GM12878 (cell line): ENCODE measurements at regions not wholly inside any gene's neighbourhood (a gene's known extent, or its start where the extent isn't known, plus 50 kb on each side); places are given as distances from the start of the nearest gene placed in this dataset.

ENCODE experiments used
- ATAC-seq: fragments of 200-7000 bp; cut with Tn5 transposase; 3 replicates; pipeline ENCODE4 v1.9.1; 2020; ENCODE audit warnings: mild to moderate bottlenecking, moderate library complexity
- BruUV-seq: library from RNA; stranded (reverse); fragments of 400-500 nt; replicated peaks from 2 replicates; lab custom pipeline; 2021; lab: Mats Ljungman, UMichigan
- CTCF ChIA-PET: fragments of 300-600 bp; sonication (Branson Sonifier 250); formaldehyde crosslinking; extraction: SDS; loops from one replicate; lab custom pipeline; 2021; ENCODE audit warnings: inconsistent platforms; lab: Yijun Ruan, JAX
- POLR2A ChIA-PET: fragments of 350-600 bp; formaldehyde crosslinking; extraction: SDS; loops from one replicate; lab custom pipeline; 2021; ENCODE audit warnings: inconsistent platforms; lab: Charles Lee
- RAD21 ChIA-PET: fragments of 300-600 bp; sonication (Branson Sonifier 250); formaldehyde crosslinking; loops from one replicate; lab custom pipeline; 2023; ENCODE audit warnings: antibody characterized with exemption; ENCODE audit not compliant: unreplicated experiment; lab: Charles Lee
- SMC1A ChIA-PET: fragments of 300-600 bp; sonication (Branson Sonifier 250); formaldehyde crosslinking; loops from one replicate; lab custom pipeline; 2023; ENCODE audit not compliant: unreplicated experiment, uncharacterized antibody; lab: Charles Lee
- DNase-seq: peaks from one replicate; pipeline ENCODE4 v3.0.0-alpha.2; 2011; ENCODE audit warnings: low read depth, low spot score
- FAIRE-seq: peaks from 3 replicates; lab custom pipeline; 2011; peaks lifted over from hg19 to GRCh38; lab: Jason Lieb, UNC
- H2AFZ ChIP-seq: 2 replicates; pipeline ENCODE4 v1.6.0; 2011; ENCODE audit warnings: low read depth, low read length, control low read depth; ENCODE audit not compliant: control insufficient read depth
- H3K27ac ChIP-seq: 2 replicates; pipeline ENCODE4 v1.5.1; 2011; ENCODE audit warnings: control low read depth; ENCODE audit not compliant: control insufficient read depth, insufficient read depth
- H3K27me3 ChIP-seq, 2 experiments: replicated peaks in 1 of 2; 2 replicates each; pipeline versions ENCODE4 v1.6.0 to v1.6.1; 2011; ENCODE audit warnings: low read length in 1 of 2; ENCODE audit not compliant: control insufficient read depth in 2 of 2, insufficient read depth in 2 of 2
- H3K36me3 ChIP-seq, 2 experiments: 2 replicates each; pipeline ENCODE4 v1.5.1; 2011; ENCODE audit warnings: low read length in 1 of 2; ENCODE audit not compliant: control insufficient read depth in 2 of 2, insufficient read depth in 2 of 2
- H3K4me1 ChIP-seq: 2 replicates; pipeline ENCODE4 v1.6.1; 2011; ENCODE audit warnings: mild to moderate bottlenecking, low read length, moderate library complexity, mixed read lengths; ENCODE audit not compliant: control insufficient read depth, insufficient read depth
- H3K4me2 ChIP-seq: 2 replicates; pipeline ENCODE4 v1.6.0; 2011; ENCODE audit warnings: control low read depth; ENCODE audit not compliant: control insufficient read depth, insufficient read depth
- H3K4me3 ChIP-seq: fragments of 200-600 bp; sonication (generic); 2 replicates; pipeline ENCODE4 v1.5.1; 2016
- H3K79me2 ChIP-seq: 2 replicates; pipeline ENCODE4 v1.6.0; 2011; ENCODE audit warnings: low read length; ENCODE audit not compliant: control insufficient read depth, insufficient read depth
- H3K9ac ChIP-seq: 2 replicates; pipeline ENCODE4 v1.8.0; 2011; ENCODE audit warnings: low read length, control low read depth, mixed read lengths; ENCODE audit not compliant: control insufficient read depth, insufficient read depth
- H3K9me3 ChIP-seq: replicated peaks from 3 replicates; pipeline ENCODE4 v1.5.1; 2011; ENCODE audit warnings: mild to moderate bottlenecking, low read length; ENCODE audit not compliant: control insufficient read depth, insufficient read depth
- H4K20me1 ChIP-seq: 2 replicates; pipeline ENCODE4 v1.6.0; 2011; ENCODE audit not compliant: control insufficient read depth, insufficient read depth
- CHD2 ChIP-seq: IDR thresholded peaks from 2 replicates; pipeline ENCODE4 v1.6.1; 2011; ENCODE audit warnings: low read depth, low read length, improper control_type of control experiment, borderline replicate concordance
- CREM ChIP-seq: IDR thresholded peaks from 2 replicates; pipeline ENCODE4 v1.6.1; 2014; ENCODE audit warnings: antibody characterized with exemption, low read depth
- HDGF ChIP-seq: fragments of 450-650 bp; IDR thresholded peaks from 2 replicates; pipeline ENCODE4 v1.6.1; 2016; ENCODE audit warnings: antibody characterized with exemption
- NBN ChIP-seq: fragments of 450-650 bp; IDR thresholded peaks from 2 replicates; pipeline ENCODE4 v1.6.1; 2016
- SUPT20H ChIP-seq: IDR thresholded peaks from 2 replicates; pipeline ENCODE4 v1.6.1; 2011; ENCODE audit warnings: low read depth, mild to moderate bottlenecking, low read length, moderate library complexity, borderline replicate concordance; ENCODE audit not compliant: control insufficient read depth
- ZNF592 ChIP-seq: fragments of 450-650 bp; IDR thresholded peaks from 2 replicates; pipeline ENCODE4 v1.6.1; 2017; ENCODE audit warnings: mild to moderate bottlenecking, moderate library complexity
- WGBS: methylation state at CpG from one replicate; pipeline ENCODE4 v1.1.6; 2016; ENCODE audit warnings: low lambda C conversion rate; ENCODE audit not compliant: insufficient replicate concordance, insufficient coverage; ENCODE audit errors: missing lambda C conversion rate; 5-methylcytosine and 5-hydroxymethylcytosine counted together
- in situ Hi-C: fragments of 300-500 bp; cut with MboI; formaldehyde crosslinking; loops from 9 replicates; pipeline ENCODE4 v1.14.3; 2018; ENCODE audit warnings: mixed read lengths
- intact Hi-C: fragments of 100-400 bp; cut with micrococcal nuclease; formaldehyde crosslinking; loops from one replicate; pipeline ENCODE4 v1.14.2; 2022; ENCODE audit not compliant: unreplicated experiment

DNA sequence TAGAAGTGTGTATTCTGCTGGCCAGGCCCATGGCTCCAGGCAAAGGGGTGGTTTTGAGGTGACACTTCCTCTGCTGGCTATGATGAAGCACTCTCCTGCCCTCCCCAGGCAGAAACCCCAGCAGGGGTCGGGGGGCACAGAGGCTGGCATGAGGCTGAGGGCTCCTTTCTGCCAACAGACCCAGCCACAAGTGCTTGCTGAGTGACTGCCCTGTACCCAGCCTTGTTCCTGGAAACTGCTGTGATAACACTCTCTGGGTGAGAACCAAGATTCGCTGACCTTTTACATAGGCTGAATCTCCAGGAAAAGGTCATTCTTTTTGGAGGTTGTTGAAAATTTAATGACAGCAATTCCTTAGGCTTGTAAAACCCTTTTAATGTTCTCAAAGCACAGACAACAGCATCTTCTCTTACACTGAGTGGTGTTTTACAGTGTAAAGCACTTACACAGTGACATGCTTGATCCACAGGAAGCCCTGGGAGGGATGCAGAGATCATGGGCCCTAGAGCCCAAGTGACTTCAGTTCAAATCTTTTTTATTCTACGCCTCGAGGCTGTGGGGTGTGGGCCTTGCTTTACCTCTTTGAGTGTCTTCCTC, 155.5 kb upstream of the FGGY start (continued):
- no peak for TF ChIP-seq ZNF592

- intact Hi-C loops: loop anchor here (10.0 kb wide), 2 partner anchors 128 to 152 kb away; partner anchors contain the start of gene FGGY
- Histone ChIP-seq H3K27ac (no peak overlapping the region), H3K4me2 (peak overlapping the region; percentile 38; the same call in 1 of the 2 replicates), H3K27me3 (no peaks in the 10 kb centered on the region), H3K9ac (no peak overlapping the region; the same call in 1 of the 2 replicates), H3K4me1 (peaks cover 22% of the 10 kb centered on the region), H3K36me3 (no peaks in the 10 kb centered on the region), H4K20me1 (no peaks in the 10 kb centered on the region), H3K79me2 (no peaks in the 10 kb centered on the region), H2AFZ (peak overlapping the region; percentile 65), H3K9me3 (no peaks in the 10 kb centered on the region), H3K4me3 (no peak overlapping the region)
- DNase-seq: no peak
- ChIA-PET SMC1A (interaction anchor here (0.7 to 2.3 kb wide), 9 partner anchors 8 to 303 kb away, joined by 3 to 7 read pairs (median 3); no protein-coding TSS in a partner anchor), CTCF (interaction anchor here (0.8 to 1.5 kb wide), 3 partner anchors 10 to 556 kb away, joined by 3 to 4 read pairs (median 3); no protein-coding TSS in a partner anchor), POLR2A (interaction anchor here (1.1 kb wide), 1 partner anchor 10 kb away, joined by 3 read pairs; no protein-coding TSS in a partner anchor), RAD21 (interaction anchor here (0.8 to 1.7 kb wide), 4 partner anchors 8 to 279 kb away, joined by 3 to 5 read pairs (median 4); no protein-coding TSS in a partner anchor)
- TF ChIP-seq CREM (0 out of 2 replicates have a peak, but pooled peaks have one; percentile 6), NBN (0 out of 2 replicates have a peak, but pooled peaks have one; percentile 24), SUPT20H (no peak), CHD2 (no peak), HDGF (peak; percentile 61; the same call in 1 of the 2 replicates)
- WGBS: 39% methylated on average over 9 of the region's 9 CpGs
- in situ Hi-C loops: no loop called here
- ATAC-seq: no peak
- no peak for FAIRE-seq
- no TSS peak for BruUV-seq
These were observed 154.4 kb upstream of the FGGY start for GRCh38 chr1:59142311-59143132.
